Left ventricle myocardium superior (tissue), 1 donor: ENCODE measurements at regions not wholly inside any gene's neighbourhood (a gene's known extent, or its start where the extent isn't known, plus 50 kb on each side); places are given as distances from the start of the nearest gene placed in this dataset.
A peak's percentile ranks its signal among the peaks of the same experiment; 100 is the strongest.

Experiments used
- ATAC-seq: fragments of 200-7000 bp; cut with Tn5 transposase; one replicate; pipeline ENCODE4 v1.9.1; 2020; ENCODE audit warnings: mild to moderate bottlenecking, moderate library complexity
- DNase-seq: peaks from one replicate; pipeline ENCODE4 v3.0.0-alpha.2; 2020
- intact Hi-C: fragments of 100-400 bp; cut with micrococcal nuclease; formaldehyde crosslinking; loops from one replicate; pipeline ENCODE4 v1.11.0; 2022
- donor health status: DM: no; HTN: yes; CAD: no; lungs with severe emphysema.

DNA sequence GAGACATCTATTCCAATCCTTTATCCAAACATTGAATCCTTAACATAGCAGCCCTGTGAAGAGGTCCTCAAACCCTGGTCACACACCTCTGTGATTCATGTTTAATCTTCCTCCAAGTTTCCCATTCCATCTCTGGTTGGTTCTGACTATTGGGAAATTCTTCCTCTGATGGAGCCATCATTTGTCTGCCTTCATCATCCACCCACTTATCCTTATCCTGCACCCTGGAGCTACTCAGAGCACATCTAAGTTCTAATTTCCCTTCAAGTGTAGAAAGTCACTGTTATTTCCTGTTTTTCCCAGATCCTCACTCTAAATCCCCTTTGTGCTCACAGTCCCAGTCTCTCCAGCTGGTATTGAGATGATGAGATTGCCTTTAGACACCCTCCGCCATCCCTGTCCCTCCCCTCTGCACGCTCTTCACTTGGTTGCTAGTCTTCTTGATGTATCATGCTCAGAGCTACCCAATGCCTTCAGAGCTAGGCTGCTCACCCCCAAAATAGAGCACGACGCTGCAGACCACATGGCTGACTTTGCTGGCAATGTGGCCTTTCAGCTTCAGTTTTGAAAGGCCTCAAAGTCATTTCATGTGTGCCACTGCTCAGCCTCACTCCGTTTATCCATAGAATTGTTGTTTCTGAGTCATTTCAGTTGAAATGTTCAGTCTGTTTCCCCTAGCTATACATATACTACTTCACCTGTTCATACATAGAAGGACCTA, 154.3 kb downstream of the PALM2AKAP2 start:
- no peak for ATAC-seq
- no peak for DNase-seq
- intact Hi-C loops = no loop called here

DNA sequence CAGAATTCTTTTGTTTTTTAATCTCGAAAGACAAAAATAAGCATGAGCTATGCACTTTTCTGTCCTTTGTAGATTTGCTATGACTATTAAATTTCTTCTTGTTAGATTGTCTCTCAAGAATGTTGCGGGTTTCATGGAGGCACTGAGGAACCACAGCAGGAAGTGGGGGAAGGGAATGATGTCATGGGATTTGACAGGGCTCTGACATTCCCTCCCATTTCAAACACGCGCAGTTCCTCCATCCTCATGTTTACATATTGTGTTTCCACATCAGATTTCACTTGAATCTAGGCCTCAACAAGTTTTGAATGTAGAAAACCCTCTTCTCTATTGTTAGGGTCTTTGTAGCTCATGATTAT, 154.8 kb downstream of the PALM2AKAP2 start:
- no peak for DNase-seq
- ATAC-seq = no peak
- intact Hi-C loops = no loop called here

DNA sequence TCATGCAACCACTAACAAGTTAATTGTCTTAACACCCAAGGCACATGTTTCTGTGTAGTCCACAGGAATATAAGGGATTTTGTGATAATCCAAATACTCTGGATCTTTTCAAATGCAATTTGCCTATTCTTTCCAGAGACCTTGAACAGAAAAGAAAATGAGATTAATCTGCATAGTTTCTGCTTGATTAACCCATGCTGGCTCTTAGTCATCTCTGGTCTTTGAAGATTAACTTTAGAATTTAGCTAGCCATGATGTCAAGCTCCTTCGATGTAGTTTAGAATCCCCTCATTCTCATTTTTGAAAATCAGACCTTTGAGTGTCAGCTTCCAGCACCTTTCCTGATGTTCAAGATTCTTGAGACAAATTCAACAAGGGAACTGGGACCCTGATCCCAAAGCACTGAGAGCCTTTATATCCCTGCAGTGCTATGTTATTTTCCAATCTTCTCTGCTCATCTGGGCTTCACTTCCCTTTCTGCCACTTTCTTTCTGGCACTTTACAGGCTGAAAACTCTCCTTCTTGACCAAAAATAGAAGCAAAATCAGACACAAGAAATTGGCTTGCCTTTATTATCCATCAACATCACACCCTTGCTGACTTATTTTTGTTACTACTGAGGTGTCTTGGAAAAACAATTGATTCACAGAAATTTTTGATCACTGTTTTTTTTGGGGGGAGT, 155.5 kb downstream of the PALM2AKAP2 start:
- intact Hi-C loops = no loop called here
- ATAC-seq (no peak), DNase-seq (no peak)

DNA sequence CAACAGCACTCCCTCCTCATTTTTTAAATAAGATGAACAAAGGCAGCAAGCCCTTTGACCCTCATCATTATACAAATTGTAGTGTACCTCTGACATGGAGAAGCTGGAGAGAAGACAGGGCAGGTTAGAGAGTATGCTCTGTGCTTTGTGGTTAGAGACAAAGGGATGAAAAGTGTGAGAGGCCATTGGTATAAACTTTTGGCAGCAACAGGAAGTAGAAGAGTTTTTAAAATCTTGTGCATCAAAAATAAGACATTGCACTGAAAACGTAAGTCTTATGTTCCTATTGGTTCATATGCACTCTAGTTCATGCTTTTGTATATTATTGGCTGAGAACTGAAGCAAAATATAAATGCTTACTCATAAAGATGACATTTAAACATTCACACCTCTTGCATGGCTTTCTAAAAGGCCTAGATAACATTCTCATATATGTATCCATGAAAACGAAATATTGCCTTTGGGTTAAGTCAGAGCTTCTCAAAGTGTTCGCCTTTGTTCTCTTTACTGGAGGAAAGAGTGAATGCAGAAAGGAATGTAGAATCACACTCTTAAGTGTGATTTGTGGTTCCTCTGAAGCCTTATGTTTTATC, 158.0 kb downstream of the PALM2AKAP2 start:
- ATAC-seq = no peak
- intact Hi-C loops = no loop called here
- DNase-seq = no peak

DNA sequence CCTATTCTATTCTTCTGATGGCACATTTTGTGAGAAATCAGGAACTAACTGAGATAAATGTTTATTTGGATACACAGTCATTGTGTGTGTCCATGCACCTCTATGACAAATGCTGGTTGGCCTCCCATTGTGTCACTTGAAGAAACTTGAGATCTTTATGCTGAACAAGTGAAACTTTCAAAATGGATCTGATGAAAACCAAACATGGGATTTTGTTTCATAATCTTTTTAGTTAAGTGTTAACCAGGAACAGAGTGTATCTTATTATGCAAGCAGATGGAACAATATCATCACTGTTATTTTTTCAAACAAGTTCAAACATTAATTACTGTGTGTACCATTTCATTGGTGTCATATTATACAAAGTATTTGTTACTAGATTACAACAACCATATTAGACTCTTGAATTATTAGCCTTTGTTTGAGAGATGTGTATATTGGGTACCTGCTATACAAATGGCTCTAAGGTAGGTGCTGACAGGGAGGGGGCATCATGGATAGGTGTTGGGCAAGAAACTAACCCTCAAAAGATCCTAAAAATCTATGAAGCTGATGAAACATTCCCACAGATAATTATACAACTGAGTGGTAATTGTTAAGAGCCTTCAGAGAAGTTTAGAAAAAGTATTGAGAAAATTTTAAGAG, 159.8 kb downstream of the PALM2AKAP2 start:
- intact Hi-C loops = no loop called here
- no peak for ATAC-seq
- no peak for DNase-seq

DNA sequence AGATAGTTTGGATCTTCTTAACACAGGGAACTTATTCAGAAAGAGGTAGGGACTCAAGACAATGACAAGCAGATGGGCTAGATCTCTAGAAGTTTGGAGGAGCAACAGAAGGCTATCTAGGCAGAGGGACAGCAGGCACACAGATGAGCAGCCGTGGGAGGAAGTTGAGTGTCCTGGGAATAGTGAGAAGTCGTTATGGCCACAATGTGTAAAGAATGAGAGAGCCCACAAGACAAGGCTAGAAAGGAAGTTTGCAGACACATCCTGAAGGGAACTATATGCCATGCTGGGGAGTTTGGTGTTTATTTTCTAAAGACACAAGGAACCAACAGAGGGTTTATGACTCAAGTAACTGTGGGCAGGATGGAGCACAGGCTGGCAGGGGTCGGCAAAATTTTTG, 160.6 kb downstream of the PALM2AKAP2 start:
- ATAC-seq (no peak), DNase-seq (no peak)
- intact Hi-C loops = no loop called here

DNA sequence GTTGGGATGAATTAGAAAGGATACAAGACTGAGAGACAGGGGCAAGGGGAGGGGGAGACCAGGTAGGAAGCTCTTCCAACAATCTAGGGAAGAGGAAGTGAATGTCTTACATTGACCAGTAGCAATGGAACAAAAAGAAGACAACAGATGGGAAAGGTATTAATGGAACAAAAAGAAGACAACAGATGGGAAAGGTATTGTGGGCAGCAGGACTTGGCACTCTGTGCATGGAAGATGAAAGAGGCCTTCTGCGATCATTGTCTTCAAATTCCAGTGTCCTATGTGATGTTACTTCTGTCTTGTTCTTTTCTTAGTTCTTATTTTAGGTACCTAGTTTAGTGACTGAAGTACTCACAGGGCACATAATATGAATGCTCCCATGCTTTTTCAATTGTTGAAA, 161.8 kb downstream of the PALM2AKAP2 start:
- intact Hi-C loops = no loop called here
- ATAC-seq (no peak), DNase-seq (no peak)

DNA sequence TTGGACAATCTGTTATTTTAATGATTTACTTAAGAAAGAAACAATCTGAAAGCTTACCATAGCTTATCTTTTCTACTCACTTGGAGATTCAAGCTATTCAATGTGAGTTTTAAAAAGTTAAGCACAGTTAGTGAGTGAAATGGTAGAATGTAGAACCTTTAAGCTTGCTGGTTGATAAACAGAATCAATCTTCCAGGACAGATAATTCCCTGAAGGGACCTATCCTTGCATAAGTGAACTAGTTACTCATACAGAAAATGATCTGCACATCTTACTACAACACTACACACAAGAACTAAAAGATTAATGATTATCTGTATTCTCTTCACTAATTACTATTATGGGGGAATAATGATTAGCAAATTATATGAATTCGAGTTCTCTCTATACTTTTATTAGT, 165.6 kb downstream of the PALM2AKAP2 start:
- intact Hi-C loops = no loop called here
- no peak for ATAC-seq
- DNase-seq = no peak

DNA sequence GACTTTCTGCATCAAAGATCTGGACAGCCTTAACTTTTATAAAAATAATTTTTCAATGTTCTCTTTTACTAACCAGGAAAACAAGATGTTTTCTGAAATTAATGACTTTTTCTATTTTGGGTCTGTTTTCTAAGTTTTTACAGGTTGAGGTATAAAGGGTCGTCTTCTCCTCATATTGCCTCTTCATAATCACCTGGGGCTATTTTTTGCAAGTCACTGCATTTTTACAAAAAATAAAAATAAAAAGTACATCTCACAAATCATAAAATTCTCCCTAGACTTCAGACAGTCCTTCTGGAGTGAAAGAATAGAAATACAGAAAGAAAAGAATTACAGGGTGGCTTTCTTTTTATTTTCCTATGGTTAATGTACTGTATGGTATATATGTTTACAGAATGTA, 168.5 kb downstream of the PALM2AKAP2 start:
- intact Hi-C loops = no loop called here
- ATAC-seq (no peak), DNase-seq (no peak)

DNA sequence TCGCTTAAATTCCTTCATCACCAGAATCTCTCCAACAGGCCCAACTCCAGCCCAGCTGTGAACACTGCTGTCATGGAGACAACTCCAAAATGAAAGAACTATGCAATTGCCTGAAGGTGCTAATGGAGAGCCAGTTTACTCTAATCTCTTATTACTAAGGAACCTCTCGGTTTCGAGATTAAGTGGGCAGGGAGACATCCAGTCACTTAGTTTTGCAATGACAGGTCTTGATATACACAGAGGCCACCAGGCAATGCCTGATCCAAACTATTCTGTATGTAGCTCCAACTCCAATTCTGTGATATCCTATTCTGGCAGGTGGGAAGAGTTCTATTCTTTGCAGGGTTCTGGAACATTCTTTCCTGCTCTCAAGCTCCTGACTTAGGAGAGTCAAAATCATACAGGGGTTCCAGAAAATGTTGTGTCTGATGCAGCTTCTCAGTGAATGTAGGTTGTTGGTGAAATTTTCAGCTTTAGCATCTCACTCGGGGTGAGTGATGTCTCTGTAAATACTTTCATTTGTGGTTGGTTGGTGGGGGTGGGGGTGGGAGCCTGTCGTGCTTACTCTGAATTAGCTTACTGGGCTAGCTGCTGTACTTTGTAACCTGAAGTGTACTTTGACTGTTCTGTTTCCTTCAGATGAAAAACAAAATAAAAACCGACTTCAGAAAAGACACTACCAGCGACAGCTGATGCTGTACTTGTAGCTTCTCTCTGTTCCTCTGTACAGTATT, 170.9 kb downstream of the PALM2AKAP2 start:
- DNase-seq = no peak
- ATAC-seq = peak; percentile 38
- intact Hi-C loops = no loop called here

DNA sequence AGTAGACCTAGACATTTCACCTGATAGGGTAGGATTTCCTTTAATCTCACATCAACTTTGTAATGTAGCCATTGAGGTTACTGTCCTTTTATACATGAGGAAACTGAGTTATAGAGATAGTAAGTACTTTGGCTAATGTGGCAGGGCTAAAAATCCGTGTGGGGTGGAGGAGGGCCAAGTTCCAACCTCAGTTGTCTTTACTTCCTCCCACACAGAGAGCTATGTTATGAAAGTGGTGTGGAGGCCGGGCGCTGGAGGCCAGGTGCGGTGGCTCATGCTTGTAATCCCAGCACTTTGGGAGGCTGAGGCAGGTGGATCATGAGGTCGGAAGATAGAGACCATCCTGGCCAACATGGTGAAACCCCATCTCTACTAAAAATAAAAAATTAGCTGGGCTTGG, 173.3 kb downstream of the PALM2AKAP2 start:
- no peak for ATAC-seq
- intact Hi-C loops = no loop called here
- DNase-seq = no peak

DNA sequence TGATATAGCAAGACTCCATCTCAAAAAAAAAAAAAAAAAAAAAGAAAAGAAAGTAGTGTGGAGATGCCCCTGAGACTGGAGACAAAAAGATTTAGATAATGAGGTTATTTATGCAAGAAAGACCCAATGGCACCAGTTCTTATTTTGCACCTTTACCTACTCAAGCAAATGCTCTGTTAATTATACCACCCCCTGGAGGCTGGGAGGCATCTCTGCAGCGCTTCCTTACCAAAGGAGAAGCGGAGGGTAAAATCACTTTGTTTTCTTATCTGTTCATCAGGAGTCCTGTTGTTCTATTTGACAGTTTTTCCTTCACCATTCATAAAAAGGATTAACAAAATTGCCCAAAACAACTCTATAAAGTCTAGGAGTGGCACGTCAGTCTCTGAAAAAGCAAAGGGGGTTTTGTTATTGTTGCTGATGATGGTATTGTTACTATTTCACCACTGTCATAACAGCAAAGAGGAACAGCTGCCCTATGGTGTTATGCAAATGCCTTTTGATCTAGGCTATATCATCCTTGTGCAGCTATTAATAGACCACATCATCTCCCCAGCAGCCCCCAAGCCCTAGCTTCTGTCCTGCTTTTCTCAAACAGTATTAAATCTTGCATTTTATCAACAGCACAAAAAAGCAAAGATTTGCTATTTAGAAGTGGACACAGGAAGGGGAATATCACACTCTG, 174.0 kb downstream of the PALM2AKAP2 start:
- intact Hi-C loops = no loop called here
- ATAC-seq (no peak), DNase-seq (no peak)

DNA sequence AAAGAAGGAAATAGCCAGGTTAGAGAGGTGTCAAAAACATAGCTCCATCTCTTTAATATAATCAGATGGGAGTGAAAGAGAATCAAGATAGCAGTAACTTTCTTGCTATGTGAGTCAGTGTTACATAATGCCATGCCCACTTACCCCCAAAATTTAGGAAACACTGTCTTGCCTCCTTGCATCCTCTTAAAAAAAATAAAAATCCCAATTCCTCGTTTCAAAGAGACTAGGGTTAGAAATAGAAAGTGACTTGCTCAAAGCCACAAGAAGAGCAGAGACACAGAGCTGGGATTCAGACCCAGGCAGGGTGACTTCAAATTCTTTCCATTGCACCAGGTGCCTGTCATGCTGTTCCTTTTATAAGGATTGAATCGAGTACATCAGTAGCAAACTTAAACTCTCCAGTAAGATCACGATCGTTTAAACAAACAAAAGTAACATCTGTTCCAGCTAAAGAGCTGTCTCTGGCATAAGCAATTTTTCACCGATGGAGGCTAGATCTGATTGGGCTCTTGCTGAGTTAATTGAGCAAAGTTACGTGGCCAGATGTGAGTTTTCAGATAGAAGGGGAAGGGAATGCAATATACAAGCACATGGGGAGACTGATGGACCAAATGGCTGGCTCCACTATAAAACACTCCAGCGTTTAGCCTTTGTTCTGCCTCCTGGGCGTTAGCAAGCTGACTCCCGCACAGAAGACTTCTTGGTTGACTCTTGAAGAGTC, 176.9 kb downstream of the PALM2AKAP2 start:
- DNase-seq = no peak
- peak; percentile 61 for ATAC-seq
- intact Hi-C loops = no loop called here

DNA sequence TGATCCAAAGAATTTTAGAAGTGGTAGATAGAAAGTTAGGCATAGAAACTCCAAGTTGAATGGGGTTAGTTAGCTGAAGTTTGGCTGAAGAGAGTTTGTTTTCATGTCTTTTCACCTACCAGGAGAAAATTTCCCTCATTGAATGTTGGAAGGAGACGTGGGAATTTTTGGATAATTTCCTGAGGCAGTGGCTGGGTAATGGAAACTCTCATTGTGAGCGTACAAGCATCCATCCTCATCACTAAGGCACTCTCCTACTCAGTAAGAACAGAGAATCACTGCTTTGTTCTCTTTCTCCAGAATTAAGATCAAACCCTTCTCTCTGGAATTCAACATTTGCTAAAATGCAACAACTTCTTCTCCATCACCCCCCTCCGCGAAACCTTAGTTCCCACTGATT, 179.7 kb downstream of the PALM2AKAP2 start:
- DNase-seq (no peak), ATAC-seq (no peak)
- intact Hi-C loops = no loop called here

DNA sequence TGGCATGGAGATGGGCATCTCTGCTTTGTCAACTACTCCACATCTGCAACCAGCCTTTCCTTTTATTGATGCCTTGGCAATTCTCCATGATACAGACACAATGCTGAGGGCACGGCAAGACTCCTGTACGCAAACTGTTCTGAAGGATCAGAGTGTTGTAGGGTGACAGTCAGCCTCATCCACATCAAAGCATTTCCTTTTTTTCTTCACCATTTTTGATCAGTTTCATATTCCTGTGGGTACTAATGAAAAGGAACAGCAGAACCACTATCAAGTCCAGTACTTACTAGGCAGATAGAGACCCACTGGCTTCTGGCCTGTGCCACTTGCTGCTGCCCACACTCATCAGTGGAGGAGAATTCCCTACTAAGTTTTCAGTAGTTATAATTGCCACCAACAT, 181.6 kb downstream of the PALM2AKAP2 start:
- intact Hi-C loops = no loop called here
- DNase-seq = no peak
- no peak for ATAC-seq

DNA sequence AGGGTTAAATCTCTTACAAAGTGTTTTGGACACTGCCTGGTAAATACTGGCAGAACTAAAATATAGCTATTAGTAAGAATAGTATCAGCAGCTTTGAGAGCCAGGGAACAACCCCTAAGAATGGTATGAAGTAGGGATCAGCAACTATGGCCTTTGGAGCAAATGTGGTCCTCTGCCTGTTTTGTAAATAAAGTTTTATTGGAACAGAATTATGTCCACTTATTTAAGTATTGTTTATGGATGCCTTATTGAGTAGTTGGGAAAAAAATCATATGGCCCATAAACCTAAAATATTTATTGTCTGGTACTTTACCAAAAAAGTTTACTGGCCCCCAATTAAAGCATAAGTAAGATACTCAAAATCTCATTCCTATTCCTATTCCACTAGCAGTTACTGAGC, 182.2 kb downstream of the PALM2AKAP2 start:
- DNase-seq (no peak), ATAC-seq (no peak)
- intact Hi-C loops = no loop called here

DNA sequence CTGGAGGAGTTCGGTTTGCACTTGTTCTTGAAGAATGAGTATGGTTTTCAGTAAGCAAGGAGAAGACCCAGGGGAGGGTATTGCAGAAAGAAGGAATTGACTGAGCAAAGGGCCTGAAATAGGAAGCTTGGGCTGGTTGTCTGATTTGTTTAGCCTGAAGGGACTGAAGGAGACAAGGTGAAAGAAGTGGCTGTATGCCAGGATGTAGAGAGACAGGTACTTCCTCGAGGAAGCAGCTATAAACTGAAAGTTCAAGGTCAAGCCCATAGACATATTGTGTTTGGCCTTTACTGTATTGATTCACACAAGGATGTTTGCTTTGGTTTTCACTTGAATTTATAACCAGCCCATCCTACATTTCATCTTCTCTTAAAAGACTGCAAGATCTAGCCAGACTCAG, 183.1 kb downstream of the PALM2AKAP2 start:
- ATAC-seq (no peak), DNase-seq (no peak)
- intact Hi-C loops = no loop called here

DNA sequence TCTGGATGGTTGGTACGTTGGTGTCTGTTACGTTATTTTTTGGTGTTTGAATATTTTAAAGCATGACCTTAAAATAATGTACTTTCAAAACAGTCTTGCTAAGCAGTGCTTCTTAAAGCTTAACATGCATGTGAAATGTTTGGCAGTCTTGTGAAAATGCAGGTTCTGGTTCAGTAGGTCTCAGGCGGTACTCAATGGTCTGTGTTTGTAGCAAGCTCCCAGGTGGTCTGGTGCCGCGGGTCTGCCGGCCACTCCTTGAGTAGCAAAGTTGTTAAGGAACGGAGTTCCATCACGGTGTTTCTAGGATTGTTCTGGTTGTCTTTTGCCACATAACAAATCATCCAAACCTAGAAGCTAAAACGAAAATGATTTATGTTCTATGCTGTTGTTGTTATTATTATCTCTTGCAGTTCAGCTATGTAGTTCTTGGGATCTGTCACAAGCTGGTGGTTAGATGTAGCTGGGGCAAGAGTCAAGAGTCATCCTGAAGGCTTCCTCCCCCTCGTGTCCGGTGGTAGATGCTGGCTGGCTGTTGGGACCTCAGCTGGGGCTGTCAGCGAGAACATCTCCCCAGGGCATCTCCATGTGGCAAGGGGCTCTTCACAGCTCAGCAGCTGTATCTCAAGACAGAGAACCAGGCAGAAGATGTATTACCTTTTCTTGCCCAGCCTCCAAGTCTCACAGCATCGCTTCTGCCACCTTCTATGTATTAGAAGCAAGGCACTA, 186.8 kb downstream of the PALM2AKAP2 start:
- intact Hi-C loops = no loop called here
- ATAC-seq (no peak), DNase-seq (no peak)
